Neural cell (in vitro differentiated cells): ENCODE measurements at regions not wholly inside any gene's neighbourhood (a gene's known extent, or its start where the extent isn't known, plus 50 kb on each side); places are given as distances from the start of the nearest gene placed in this dataset.

Experiments used
- CTCF ChIP-seq: fragments of 450-650 bp; IDR thresholded peaks from 2 replicates; pipeline ENCODE4 v1.5.1; 2014; ENCODE audit warnings: antibody characterized with exemption, mild to moderate bottlenecking, moderate library complexity; ENCODE audit not compliant: poor library complexity, severe bottlenecking
- SMC3 ChIP-seq: fragments of 450-650 bp; conservative IDR thresholded peaks from 2 replicates; pipeline ENCODE4 v1.6.1; 2014; ENCODE audit warnings: antibody characterized with exemption, mild to moderate bottlenecking, moderate library complexity; ENCODE audit not compliant: poor library complexity

DNA sequence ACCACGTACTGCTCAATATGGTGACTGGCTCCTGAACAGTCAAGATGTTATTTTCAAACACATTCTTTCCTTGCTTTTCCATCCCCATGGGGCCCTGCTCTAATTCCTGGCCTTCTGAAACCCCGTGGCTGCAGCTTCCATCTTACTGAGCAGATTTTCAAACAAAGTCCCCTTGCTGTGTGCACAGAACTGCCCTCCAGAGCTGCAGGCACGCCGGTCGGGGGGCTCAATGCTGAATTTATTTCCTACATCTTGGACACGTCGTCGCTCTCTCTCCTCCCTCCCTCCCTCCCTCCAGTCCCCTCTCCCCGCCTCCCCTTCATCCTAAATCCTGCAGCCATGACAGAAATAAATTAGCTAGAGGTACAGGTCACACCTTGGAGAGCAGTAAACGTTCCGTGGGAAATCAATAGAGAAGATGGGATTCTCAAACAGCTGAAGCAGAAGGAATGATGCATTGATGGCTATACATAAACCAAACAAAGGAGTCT, 243.1 kb upstream of the BLID start:
- TF ChIP-seq SMC3 (no peak), CTCF (no peak)
